GM15510 (cell line): ENCODE measurements at regions not wholly inside any gene's neighbourhood (a gene's known extent, or its start where the extent isn't known, plus 50 kb on each side); places are given as distances from the start of the nearest gene placed in this dataset.

Source experiments
- POLR2A ChIP-seq: IDR thresholded peaks from 3 replicates; pipeline ENCODE4 v1.6.1; 2011; ENCODE audit warnings: borderline replicate concordance; ENCODE audit not compliant: insufficient read length; ENCODE audit errors: extremely low read depth

- no peak for TF ChIP-seq POLR2A
Observed at GRCh38 chr1:39085174-39085573, 59.0 kb downstream of the NDUFS5 start.

- no peak for TF ChIP-seq POLR2A
Observed at GRCh38 chr1:39086386-39086785, 60.2 kb downstream of the NDUFS5 start.

- TF ChIP-seq POLR2A, result no peak
Observed at GRCh38 chr1:39086865-39087409, 60.8 kb downstream of the NDUFS5 start.

- TF ChIP-seq POLR2A, result no peak
Observed at GRCh38 chr1:39087435-39087834, 61.3 kb downstream of the NDUFS5 start.

- no peak for TF ChIP-seq POLR2A
Observed at GRCh38 chr1:39088658-39089057, 62.5 kb downstream of the NDUFS5 start.

- no peak for TF ChIP-seq POLR2A
Observed at GRCh38 chr1:39089931-39090521, 63.9 kb downstream of the NDUFS5 start.

GRCh38 chr1:39090757-39091380 lies 64.7 kb downstream of the NDUFS5 start:
- TF ChIP-seq POLR2A, result no peak

GRCh38 chr1:39091845-39092645 lies 65.9 kb downstream of the NDUFS5 start:
- no peak for TF ChIP-seq POLR2A

GRCh38 chr1:39094685-39095084 lies 68.5 kb downstream of the NDUFS5 start:
- TF ChIP-seq POLR2A, result no peak

- TF ChIP-seq POLR2A, result no peak
Observed at GRCh38 chr1:39098546-39099250, 72.5 kb downstream of the NDUFS5 start.

- no peak for TF ChIP-seq POLR2A
Observed at GRCh38 chr1:39102537-39103327, 76.6 kb downstream of the NDUFS5 start.

GRCh38 chr1:39103328-39104157 lies 77.4 kb downstream of the NDUFS5 start:
- TF ChIP-seq POLR2A, result no peak
